ENCODE measurements at regions not wholly inside any gene's neighbourhood (a gene's known extent, or its start where the extent isn't known, plus 50 kb on each side); places are given as distances from the start of the nearest gene placed in this dataset.

DNA sequence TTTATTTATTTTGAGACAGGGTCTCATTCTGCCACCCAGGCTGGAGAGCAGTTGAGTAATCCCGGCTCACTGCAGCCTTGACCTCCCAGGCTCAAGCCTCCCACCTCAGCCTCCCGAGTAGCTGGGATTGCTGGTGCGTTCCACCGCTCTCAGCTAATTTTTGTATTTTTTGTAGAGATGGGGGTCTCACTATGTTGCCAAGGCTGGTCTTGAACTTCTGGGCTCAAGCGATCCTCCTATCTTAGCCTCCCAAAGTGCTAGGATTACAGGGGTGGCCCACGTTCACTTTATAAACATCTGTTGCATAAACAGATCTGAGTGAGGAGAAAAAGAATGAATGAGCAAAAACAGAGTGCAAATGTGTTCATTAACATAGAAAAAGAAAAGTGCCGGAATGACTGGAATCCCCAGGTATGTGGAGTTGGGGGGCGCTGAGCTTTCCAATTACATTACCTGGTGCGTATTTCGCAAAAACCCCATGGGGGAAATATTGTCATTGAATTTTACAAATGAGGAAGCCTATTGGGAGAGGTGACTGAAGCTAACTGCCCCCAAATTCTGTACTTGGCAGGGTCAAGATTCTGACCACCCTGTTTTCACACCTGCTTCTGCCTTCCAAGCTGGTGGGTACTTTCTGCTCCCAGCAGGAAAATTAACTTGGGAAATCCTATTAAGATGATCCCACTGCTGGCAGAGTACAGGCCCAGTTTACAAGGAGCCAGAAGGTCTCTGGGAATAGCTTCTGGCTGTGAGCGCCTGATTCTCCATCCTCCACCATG, 207.7 kb upstream of the JARID2 start:
- RAD21 ChIA-PET (ENCODE audit: unreplicated experiment), result no interaction called here
- H2AFZ ChIP-seq (ENCODE audit: control insufficient read depth, low read depth, low read length), result no peak overlapping the region
- FAIRE-seq (no peak), DNase-seq (ENCODE audit: low read depth, low spot score) (no peak), ATAC-seq (no peak)
- CTCF ChIA-PET, result interaction anchor here (1.1 kb wide), 1 partner anchor 12 kb away, joined by 3 read pairs; no protein-coding TSS in a partner anchor
- intact Hi-C loops (cut with micrococcal nuclease; ENCODE audit: unreplicated experiment), result no loop called here
- no peaks in the 10 kb centered on the region for H3K79me2 ChIP-seq (ENCODE audit: control insufficient read depth, insufficient read depth, low read length)
- POLR2A ChIA-PET, result no interaction called here
- H3K4me2 ChIP-seq (ENCODE audit: control insufficient read depth, insufficient read depth), result no peak overlapping the region
- H3K9ac ChIP-seq (ENCODE audit: control insufficient read depth, insufficient read depth, low read length), result no peak overlapping the region
- no peak overlapping the region for H3K4me3 ChIP-seq
- WGBS (ENCODE audit: insufficient coverage, insufficient replicate concordance, low lambda C conversion rate, missing lambda C conversion rate), result 75% methylated on average over 11 of the region's 11 CpGs
- H3K4me1 ChIP-seq (ENCODE audit: control insufficient read depth, insufficient read depth, low read length), result no peaks in the 10 kb centered on the region
- H3K9me3 ChIP-seq (replicated peaks; ENCODE audit: control insufficient read depth, insufficient read depth, low read length), result no peaks in the 10 kb centered on the region; the same call in 2 of the 3 replicates
- H3K27ac ChIP-seq (ENCODE audit: control insufficient read depth, insufficient read depth), result no peak overlapping the region
- no peaks in the 10 kb centered on the region; a peak in 1 of 4 replicates for H3K27me3 ChIP-seq (replicated peaks in 1 of 2; ENCODE audit: control insufficient read depth in 2 of 2, insufficient read depth in 2 of 2, low read length in 1 of 2)
- H4K20me1 ChIP-seq (ENCODE audit: control insufficient read depth, insufficient read depth), result no peaks in the 10 kb centered on the region
- SMC1A ChIA-PET (ENCODE audit: uncharacterized antibody, unreplicated experiment), result interaction anchor here (1.1 kb wide), 1 partner anchor 12 kb away, joined by 4 read pairs; no protein-coding TSS in a partner anchor
- BruUV-seq (replicated peaks), result no TSS peak
- no peaks in the 10 kb centered on the region for H3K36me3 ChIP-seq (ENCODE audit: control insufficient read depth in 2 of 2, insufficient read depth in 2 of 2, low read length in 1 of 2)
- in situ Hi-C loops (cut with MboI), result no loop called here
- TF ChIP-seq, protein P1, sequence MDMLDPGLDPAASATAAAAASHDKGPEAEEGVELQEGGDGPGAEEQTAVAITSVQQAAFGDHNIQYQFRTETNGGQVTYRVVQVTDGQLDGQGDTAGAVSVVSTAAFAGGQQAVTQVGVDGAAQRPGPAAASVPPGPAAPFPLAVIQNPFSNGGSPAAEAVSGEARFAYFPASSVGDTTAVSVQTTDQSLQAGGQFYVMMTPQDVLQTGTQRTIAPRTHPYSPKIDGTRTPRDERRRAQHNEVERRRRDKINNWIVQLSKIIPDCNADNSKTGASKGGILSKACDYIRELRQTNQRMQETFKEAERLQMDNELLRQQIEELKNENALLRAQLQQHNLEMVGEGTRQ (IDR thresholded peaks at IDR 0.05; ENCODE audit: borderline replicate concordance, low read depth, low read length), result no peak
- TF ChIP-seq HDGF (IDR thresholded peaks at IDR 0.05), result no peak
- TF ChIP-seq ZSCAN29 (IDR thresholded peaks at IDR 0.05), result no peak
- TF ChIP-seq, protein P2, sequence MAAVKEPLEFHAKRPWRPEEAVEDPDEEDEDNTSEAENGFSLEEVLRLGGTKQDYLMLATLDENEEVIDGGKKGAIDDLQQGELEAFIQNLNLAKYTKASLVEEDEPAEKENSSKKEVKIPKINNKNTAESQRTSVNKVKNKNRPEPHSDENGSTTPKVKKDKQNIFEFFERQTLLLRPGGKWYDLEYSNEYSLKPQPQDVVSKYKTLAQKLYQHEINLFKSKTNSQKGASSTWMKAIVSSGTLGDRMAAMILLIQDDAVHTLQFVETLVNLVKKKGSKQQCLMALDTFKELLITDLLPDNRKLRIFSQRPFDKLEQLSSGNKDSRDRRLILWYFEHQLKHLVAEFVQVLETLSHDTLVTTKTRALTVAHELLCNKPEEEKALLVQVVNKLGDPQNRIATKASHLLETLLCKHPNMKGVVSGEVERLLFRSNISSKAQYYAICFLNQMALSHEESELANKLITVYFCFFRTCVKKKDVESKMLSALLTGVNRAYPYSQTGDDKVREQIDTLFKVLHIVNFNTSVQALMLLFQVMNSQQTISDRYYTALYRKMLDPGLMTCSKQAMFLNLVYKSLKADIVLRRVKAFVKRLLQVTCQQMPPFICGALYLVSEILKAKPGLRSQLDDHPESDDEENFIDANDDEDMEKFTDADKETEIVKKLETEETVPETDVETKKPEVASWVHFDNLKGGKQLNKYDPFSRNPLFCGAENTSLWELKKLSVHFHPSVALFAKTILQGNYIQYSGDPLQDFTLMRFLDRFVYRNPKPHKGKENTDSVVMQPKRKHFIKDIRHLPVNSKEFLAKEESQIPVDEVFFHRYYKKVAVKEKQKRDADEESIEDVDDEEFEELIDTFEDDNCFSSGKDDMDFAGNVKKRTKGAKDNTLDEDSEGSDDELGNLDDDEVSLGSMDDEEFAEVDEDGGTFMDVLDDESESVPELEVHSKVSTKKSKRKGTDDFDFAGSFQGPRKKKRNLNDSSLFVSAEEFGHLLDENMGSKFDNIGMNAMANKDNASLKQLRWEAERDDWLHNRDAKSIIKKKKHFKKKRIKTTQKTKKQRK (IDR thresholded peaks at IDR 0.05; ENCODE audit: low read depth, low read length), result no peak
- no peak for TF ChIP-seq SREBF2 (IDR thresholded peaks at IDR 0.05; ENCODE audit: low read length)
- no peak for TF ChIP-seq POLR2AphosphoS5 (IDR thresholded peaks at IDR 0.05; ENCODE audit: low read length)
- TF ChIP-seq IKZF1 (conservative IDR thresholded peaks at IDR 0.05), result no peak
- TF ChIP-seq, protein P3, sequence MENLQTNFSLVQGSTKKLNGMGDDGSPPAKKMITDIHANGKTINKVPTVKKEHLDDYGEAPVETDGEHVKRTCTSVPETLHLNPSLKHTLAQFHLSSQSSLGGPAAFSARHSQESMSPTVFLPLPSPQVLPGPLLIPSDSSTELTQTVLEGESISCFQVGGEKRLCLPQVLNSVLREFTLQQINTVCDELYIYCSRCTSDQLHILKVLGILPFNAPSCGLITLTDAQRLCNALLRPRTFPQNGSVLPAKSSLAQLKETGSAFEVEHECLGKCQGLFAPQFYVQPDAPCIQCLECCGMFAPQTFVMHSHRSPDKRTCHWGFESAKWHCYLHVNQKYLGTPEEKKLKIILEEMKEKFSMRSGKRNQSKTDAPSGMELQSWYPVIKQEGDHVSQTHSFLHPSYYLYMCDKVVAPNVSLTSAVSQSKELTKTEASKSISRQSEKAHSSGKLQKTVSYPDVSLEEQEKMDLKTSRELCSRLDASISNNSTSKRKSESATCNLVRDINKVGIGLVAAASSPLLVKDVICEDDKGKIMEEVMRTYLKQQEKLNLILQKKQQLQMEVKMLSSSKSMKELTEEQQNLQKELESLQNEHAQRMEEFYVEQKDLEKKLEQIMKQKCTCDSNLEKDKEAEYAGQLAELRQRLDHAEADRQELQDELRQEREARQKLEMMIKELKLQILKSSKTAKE (IDR thresholded peaks at IDR 0.05; ENCODE audit: low read depth, poor library complexity, severe bottlenecking), result no peak
- TF ChIP-seq, protein P4, sequence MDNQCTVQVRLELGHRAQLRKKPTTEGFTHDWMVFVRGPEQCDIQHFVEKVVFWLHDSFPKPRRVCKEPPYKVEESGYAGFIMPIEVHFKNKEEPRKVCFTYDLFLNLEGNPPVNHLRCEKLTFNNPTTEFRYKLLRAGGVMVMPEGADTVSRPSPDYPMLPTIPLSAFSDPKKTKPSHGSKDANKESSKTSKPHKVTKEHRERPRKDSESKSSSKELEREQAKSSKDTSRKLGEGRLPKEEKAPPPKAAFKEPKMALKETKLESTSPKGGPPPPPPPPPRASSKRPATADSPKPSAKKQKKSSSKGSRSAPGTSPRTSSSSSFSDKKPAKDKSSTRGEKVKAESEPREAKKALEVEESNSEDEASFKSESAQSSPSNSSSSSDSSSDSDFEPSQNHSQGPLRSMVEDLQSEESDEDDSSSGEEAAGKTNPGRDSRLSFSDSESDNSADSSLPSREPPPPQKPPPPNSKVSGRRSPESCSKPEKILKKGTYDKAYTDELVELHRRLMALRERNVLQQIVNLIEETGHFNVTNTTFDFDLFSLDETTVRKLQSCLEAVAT (IDR thresholded peaks at IDR 0.05), result no peak
- TF ChIP-seq ZBED1 (IDR thresholded peaks at IDR 0.05; ENCODE audit: borderline replicate concordance), result no peak
- no peak for TF ChIP-seq KAT2A (conservative IDR thresholded peaks at IDR 0.05; ENCODE audit: control insufficient read depth, low read depth, low read length)
- TF ChIP-seq, protein P5, sequence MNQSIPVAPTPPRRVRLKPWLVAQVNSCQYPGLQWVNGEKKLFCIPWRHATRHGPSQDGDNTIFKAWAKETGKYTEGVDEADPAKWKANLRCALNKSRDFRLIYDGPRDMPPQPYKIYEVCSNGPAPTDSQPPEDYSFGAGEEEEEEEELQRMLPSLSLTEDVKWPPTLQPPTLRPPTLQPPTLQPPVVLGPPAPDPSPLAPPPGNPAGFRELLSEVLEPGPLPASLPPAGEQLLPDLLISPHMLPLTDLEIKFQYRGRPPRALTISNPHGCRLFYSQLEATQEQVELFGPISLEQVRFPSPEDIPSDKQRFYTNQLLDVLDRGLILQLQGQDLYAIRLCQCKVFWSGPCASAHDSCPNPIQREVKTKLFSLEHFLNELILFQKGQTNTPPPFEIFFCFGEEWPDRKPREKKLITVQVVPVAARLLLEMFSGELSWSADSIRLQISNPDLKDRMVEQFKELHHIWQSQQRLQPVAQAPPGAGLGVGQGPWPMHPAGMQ (IDR thresholded peaks at IDR 0.05; ENCODE audit: borderline replicate concordance), result no peak

Measured in GM12878 (cell line).